ENCODE measurements at regions not wholly inside any gene's neighbourhood (a gene's known extent, or its start where the extent isn't known, plus 50 kb on each side); places are given as distances from the start of the nearest gene placed in this dataset.

DNA sequence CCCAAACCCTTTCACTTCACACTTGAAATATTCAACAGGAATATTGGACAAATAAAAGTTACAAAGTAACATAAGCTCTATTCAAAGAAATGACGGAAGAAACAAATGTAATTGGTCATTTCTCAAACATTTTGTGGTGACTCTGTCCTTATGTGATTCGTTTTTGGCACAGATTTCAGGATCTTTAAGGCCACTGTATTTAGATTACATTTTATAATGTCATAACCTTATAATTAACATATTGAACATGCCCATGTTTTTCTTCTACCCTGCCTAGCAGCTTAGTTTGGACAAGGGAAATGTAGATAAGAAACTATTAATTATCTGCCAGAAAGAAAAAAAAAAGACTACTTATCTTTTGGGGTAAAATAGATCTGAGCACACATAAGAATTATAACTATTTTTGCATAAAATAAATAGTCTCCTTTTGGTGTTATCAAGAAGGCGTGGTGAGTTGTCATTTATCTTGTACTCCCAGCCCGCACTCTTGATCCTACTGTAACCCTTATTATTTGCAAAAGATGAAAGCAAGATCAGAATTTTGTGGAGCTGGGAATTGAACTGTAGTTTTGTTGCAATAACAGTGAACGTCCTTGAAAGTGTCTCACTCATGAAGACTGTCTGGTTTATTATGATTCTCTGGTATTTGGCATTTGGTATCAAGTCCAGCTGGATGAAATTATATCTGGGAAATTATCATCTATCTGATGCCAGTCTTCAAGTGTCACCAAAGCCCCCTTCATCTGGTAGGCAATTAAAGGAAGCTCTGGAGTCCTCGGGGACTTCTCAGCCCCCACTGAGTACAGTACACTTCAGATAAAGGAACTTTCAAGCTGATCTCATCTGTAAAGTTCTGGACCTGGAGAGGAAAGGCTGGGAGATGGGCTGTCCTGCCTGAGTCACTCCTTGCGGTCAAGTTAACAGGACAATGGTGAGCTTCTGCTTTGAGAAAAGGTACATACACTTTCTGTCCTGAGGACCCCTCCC lies 175.7 kb upstream of the INHBA start:
- no peak for DNase-seq (ENCODE audit: low read depth)

DNA sequence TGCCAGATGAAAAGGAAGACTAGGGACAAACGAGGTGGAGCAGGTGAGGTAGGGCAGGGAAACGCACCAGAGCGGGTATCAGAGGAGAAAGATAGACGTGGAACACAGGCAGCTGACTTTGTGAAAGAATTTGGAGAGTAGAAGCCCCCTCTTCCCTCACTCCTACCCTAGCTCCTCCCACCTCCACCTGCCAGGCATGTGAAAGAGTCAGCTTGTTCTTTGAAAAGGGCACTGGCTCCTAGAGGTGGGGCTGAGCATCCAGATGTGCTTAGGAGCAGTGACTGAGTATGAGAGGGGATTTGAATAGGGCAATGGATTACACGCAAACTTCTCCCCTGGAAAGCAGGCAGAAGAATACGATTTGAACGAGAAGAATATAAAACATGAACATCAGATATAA lies 174.2 kb upstream of the INHBA start:
- no peak for DNase-seq (ENCODE audit: low read depth)

DNA sequence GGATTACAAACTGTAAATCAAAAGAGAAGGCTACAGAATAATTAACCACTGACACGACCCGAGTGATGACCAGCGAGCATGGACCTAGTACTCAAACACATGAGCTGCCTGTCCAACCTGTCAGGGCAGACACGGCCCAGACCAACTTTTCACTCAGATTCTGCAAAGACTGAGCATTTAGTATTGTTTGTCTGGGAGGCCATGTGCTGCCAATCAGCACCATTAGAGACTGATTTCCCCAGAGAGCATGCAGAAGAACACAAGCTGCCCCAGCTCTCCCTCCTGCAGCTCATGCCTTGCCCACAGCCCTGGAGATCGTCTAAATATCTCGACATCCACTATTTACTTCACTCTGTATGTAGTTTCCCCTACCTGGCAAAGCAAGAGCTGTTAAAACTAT lies 172.6 kb upstream of the INHBA start:
- DNase-seq (ENCODE audit: low read depth), result no peak

DNA sequence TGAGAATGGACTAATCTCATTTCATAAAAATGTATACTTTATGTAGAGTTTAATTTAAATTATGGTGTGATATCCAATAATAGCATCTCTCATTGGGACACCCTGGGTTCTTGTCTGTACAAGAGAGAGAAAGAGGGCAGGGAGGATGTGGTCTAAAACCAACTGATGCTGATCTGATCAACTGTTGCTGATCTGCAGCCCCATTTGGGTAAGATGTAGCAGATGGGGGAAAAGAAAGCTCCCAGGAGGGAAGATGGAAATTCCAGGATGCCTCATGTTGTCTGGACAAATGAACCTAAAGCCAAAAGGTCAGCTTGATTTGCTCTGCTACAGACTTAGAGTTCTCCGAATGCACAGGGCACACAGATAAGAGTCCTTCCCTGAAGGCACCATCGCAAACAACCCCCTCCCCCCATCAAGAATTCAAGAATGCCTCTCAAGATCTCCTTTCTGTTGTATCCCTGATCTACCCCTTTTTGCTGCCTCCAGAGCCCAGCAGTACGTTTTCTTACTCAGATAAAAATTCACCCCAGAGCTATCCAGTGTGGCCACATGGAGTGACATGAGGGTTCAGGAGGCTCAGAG lies 171.4 kb upstream of the INHBA start:
- no peak for DNase-seq (ENCODE audit: low read depth)

DNA sequence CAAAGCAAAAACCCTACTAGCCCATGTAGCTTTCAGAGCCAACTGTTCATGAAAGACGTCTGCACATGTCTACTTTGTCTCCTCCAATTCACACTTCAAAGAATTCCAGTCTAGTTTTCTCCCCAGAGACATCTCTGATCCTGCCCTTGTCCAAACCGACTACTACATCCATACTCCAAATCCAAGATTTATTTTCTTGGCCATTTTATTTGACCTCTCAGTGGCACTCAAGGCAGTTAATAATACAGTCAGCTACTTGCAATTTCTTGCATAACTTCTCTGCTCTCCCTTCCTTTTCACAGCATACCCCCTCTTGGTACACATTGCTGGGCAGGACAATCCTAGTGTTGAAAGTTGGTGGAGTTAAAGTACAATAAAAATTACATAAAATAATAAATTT lies 170.9 kb upstream of the INHBA start:
- DNase-seq (ENCODE audit: low read depth), result no peak

DNA sequence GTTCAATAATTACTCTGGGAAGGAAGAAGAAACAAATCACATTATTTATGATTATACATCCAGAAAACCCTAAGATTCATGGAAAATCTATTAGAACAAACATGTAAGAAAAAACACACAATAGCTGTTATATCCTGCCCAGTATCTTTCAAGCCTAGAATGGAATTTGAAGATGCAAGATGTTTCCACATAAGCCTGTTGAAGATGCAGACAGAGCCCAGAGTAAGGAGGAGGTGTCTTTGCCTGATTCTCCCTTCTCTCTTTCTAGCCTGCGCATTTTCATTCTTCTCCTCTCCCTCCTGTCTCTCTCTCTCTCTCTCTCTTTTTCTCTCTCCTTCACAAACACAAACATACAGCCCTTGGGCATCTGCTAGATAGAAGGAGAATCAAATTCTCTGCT lies 170.1 kb upstream of the INHBA start:
- no peak for DNase-seq (ENCODE audit: low read depth)

DNA sequence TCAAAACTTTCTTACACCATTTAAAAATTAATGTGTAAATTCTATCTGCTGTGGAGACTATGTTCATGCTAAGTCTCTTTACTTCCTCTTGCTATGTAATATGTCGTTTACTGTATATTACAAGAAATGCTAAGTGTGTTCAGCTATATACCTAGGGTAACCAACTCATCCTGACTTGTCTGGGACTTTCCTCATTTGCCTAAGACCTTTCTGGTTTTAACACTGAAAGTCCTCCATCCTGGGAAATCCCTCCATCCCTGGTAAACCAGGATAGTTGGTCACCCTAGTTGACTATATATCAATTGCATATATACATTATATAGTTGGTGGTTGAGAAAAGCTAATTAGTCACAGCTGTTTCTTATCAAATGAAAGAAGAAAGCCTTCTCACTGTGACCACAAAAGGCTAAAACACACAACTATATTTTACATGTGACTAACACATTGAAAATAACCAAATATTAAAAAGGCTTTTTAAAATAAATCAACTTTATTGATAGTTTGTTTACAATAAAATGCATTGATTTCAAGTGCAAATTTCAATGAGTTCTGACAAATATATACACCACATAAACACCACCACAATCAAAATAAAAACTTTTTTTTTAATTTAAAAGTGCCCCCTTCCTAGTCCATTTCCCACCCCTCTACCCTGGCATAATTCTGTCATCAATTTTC lies 167.7 kb upstream of the INHBA start:
- no peak for DNase-seq (ENCODE audit: low read depth)

DNA sequence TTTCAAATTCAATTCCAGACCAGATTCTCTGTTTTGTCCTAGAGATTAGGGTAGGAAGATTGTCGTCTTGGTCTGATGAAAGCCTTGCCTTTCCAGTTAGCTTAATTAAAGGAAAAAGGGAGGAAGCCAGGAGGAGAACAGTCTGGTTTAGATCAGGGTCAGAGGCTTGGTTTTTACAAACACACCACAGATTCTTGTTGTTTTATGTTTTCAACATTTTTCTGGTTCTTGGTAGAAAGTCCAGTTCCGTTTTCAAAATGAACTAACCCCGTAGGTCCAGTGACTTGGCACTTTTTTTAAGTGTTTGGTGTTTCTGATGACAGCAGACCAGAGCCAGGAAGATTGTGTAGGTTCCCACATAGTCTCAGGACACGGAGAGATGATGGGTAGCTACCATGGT lies 167.1 kb upstream of the INHBA start:
- DNase-seq (ENCODE audit: low read depth), result no peak

DNA sequence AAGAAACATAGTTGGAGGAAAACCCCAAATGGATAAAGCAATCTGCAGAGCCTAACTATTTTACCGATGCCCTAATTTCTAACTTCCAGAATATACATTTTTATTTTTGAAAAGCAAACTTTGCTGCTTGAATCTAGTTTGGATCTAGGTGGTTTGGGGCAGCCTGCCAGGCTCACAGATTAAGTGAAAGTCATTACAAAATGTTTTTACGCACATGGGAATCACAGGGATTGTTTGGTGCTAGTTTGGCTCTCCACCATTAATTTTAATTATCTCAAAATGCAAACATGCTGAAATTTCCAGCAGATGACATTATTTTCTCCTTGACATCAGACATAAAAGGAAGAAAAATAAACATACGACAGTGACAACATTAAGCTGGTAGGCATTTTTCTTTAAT lies 166.7 kb upstream of the INHBA start:
- no peak for DNase-seq (ENCODE audit: low read depth)

DNA sequence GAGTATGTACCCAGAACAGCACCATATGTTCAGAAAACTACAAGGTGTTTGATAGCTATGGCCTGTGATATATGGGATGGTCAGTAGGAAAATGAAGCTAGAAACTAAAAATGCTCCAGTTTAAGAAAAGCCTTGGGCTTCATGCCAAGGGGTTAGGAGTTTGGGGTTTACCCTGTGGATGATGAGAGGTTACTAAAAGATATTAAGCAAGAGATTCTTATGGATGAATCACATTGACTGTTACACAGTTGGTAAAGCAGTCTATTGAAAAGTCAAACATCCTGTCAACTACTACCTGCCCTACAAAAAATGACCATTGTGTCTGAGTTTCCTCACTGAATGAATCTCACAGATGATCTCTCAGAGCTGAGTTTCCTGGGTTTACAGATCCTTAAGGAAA lies 166.2 kb upstream of the INHBA start:
- no peak for DNase-seq (ENCODE audit: low read depth)

DNA sequence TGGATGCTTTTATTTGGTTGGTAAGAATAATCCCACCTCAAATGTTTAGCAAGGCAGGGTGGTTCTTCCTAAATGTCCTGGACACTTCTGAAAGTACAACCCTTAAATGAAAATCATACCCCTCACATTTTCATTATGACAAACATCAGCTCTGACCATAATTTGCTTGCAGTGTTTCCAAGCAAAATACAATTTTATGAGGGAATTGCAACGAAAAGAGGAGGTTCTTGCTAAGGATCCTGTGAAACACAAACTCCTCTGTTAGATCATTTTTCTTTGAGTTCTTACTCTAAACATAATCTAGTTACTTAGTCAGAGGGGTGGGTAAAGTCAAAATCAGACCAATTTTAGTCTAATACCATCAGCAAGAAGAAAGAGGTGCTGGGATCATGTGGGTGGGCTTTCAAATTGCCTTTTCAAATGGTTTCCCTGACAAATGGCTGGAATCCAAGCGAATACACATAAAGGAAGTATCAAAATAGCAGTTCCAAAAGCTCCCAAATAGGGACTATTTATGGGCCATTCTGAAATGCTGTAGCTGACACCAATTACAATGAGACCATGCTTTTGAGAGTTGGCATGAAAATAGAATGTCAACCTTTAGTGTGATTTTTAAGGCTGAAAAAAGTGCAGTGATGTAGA lies 164.9 kb upstream of the INHBA start:
- DNase-seq (ENCODE audit: low read depth), result no peak

DNA sequence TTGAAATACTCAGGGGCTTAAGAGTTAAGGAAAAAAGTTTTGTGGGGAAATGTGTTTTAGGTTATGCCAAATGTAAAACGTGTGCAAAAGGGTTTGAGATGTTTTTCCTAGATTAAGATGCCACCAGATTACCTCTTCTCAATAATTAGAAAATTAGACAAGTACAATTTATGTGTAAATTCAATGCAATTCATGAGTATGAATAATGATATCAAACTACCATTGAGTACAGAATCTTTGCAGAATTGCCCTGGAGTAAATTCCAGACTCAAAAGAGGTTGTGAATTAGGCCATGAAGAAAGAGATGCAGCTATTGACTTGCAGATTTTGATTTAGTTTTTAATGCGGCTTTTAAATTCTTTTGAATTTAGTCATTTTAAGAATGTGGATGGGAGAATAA lies 159.4 kb upstream of the INHBA start:
- DNase-seq (ENCODE audit: low read depth), result no peak

DNA sequence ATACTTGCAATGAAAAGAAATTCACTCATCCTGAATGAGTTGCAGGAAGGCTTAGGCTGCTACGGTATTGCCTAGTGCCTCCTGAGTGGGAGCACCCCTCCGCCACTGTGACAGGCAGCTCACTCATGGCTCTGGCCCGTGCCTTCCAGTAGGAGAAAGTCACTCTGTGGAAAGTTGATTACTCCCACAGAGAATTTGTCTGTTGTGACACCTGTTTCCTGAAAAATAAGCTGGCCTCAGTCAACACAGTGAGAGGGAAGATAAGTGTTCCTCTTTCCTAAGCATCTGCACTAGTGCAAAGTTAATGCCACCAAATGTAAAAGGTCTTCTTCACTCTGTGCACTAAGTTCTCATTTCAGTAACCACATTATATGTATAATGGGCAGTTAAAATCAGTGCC lies 158.8 kb upstream of the INHBA start:
- DNase-seq (ENCODE audit: low read depth), result no peak

DNA sequence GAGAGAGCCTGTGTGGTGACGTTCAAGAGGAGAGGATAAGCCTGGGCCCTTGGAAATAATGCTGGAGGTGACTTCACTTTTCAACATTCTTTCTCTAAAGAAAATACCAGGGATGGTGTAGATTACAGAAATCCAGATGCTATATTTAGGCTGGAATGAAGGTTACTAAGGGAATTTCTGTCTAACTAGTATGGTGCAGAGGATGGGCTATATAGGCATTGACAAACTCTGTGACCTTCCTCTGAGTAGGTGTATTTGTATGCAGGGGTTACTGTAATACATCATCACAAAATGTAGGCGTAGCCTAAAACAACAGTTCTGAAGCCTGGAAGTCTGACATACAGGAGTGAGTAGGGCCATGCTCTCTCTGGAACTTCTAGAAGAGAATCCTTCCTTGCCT lies 155.3 kb upstream of the INHBA start:
- DNase-seq (ENCODE audit: low read depth), result no peak

DNA sequence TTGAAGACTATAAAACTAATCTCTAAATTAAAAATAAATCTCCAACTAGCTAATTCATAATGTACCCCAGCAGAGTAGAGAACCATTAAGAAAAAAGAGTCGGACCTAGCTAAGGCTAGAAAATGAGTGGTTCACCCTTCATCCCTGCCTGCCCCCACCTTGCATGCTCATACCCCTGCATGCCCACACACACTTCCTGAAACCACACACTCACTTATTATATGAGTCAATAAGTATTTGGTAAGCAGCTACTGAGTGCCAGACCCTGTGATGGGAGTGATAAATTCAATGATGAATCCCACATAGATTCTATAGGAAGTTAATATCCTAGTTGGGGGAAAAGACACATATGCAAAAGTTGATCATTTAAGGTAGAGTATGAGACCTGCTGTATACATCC lies 152.9 kb upstream of the INHBA start:
- no peak for DNase-seq (ENCODE audit: low read depth)

DNA sequence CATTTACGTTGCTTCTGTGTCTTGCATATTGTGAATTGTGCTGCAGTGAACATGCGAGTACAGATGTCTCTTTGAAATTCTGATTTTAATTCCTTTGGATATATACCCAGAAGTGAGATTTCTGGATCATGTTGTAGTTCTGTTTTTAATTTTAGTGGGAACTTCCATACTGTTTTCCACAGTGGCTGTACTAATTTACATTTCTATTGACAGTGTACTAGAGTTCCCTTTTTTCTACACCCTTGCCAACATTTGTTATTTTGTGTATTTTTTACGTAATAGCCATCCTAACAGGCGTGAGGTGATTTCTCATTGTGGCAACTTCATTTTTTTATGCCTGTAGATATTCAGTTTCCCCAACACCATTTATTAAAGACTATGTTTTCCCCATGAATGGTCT lies 144.7 kb upstream of the INHBA start:
- no peak for DNase-seq (ENCODE audit: low read depth)

DNA sequence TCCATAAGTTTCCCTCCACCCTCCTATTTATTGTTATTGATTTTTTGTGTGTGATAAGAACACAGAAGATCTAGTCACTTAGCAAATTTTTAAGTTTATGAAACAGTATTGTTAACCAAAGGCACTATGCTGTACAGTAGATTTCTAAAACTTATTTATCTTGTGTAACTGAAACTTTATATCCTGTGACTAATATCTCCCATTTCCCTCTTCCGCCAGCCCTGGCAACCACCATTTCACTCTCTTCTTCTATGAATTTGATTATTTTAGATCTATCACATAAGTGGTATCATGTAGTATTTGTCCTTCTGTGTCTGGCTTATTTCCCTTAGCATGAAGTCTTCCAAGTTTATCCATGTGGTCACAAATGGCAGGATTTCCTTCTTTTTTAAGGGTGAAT lies 144.3 kb upstream of the INHBA start:
- DNase-seq (ENCODE audit: low read depth), result no peak

DNA sequence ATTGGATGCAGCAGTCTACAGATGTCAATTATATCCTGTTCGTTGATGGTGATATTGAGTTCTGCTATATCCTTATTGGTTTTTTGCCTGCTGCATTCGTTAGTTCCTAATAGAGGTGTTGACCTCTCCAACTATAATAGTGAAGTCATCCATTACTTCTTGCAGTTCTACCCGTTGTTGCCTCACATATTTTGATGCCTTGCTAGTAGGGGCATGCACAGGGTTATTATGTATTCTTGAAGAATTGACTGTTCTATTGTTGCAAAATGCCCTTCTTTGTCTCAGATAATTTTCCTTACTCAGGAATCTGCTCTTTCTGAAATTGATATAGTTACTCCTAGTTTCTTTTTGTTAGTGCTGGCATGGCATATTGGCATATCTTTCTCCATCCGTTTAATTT lies 140.1 kb upstream of the INHBA start:
- DNase-seq (ENCODE audit: low read depth), result no peak

DNA sequence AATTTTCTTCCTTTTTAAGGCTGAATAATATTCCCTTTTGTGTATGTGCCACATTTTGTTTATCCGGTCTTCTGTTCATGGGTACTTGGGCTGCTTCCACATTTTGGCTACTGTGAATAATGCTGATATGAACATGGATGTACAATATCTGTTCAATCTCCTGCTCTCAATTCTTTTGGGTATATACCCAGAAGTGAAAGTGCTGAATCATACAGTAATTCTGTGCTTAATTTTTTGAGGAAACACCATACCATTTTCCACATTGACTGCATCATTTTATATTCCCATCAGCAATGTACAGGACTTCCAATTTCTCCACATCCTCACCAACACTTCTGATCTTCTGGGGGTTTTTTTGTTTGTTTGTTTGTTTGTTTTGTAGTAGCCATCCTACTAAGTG lies 135.0 kb upstream of the INHBA start:
- DNase-seq (ENCODE audit: low read depth), result no peak

DNA sequence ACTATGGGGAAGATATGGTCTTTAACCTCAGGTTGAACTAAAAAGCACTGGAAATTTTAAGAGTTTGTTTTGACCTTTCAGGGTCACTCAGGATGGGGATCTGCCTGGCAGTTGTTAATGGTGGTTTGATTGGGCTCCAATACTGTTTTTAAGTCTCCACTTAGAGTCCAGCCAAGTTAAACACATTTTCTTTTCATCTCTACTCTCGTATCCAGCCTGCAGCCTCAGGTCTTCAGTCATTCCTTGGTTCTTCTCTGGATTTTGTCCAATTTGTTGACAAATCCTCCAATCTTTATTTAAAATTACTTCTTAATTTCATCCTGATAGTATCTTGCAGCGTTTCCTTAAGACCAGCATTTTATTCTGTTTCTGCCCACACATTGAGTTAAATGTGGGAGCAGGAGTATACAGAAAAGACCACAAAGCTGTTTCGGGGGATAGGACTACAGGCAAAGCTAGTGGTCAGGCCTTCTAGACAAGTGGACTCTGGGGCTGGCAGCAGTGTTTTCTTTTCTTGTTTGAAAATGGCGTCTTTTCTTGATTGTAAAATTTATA lies 133.2 kb upstream of the INHBA start:
- DNase-seq (ENCODE audit: low read depth), result no peak

DNA sequence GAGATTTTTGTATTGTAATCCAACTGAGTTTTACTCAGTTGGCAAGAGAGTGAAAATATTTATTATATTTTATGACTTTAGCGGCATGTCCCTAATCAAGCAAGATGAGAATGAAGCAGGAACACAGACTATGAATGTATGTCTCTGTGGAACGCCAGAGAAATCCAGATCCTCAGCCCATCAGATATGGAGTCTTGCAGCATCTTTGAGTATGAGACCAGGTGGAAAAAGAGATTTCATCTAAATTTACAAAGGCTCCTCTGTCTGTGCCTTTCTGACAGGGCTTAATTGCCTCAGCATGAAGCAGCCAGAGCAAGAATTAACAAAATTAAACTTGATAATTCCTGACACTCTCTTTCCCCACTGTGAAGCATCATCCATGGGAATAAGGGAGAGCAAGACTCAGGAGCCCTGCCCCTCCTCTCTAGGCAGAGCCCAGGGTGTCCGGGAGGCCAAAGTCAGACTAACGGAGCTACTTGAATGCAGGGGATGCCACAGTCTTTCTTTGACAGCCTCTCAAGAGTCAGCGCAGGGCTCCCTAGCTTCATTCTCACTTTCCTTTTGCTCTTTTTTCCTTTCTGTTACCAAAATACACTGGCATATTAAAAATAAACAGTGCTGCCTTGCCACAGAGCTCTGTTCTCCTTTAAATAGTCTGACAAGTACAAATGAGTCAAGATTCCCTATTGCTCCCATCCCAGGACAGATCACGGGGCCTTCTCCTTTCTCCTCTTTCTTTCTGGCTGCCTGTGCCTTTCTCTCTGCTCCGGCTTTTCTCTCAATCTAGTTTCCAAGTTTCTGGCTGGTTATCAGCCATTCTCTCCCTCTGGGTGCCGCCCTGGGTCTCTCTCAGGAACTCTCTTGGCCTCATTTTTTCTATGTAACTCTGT lies 132.2 kb upstream of the INHBA start:
- no peak for DNase-seq (ENCODE audit: low read depth)
